H1 (cell line): ENCODE measurements at regions not wholly inside any gene's neighbourhood (a gene's known extent, or its start where the extent isn't known, plus 50 kb on each side); places are given as distances from the start of the nearest gene placed in this dataset.

Experiments
- CBX8 ChIP-seq: fragments of 300-800, 300-1000 bp; sonication (generic); IDR thresholded peaks from 2 replicates; pipeline ENCODE4 v1.7.1; 2016; ENCODE audit warnings: low read depth, low read length, borderline replicate concordance
- CEBPB ChIP-seq: IDR thresholded peaks from 2 replicates; pipeline ENCODE4 v1.6.1; 2012; ENCODE audit warnings: low read depth, low read length
- EP300 ChIP-seq, 2 experiments: IDR thresholded peaks; 1 replicate in 1 of 2; 2 replicates in 1 of 2; pipeline ENCODE4 v1.6.1; 2011 to 2012; ENCODE audit warnings: low read depth in 2 of 2, low read length in 2 of 2, mild to moderate bottlenecking in 2 of 2, borderline replicate concordance in 1 of 2, inconsistent platforms in 1 of 2, moderate library complexity in 1 of 2
- EZH2 ChIP-seq: fragments of 200-600 bp; sonication (generic); IDR thresholded peaks from 2 replicates; pipeline ENCODE4 v1.7.1; 2012; ENCODE audit warnings: low read depth, mild to moderate bottlenecking, moderate library complexity, low read length, inconsistent platforms; ENCODE audit not compliant: severe bottlenecking
- JUND ChIP-seq: IDR thresholded peaks from 2 replicates; pipeline ENCODE4 v1.6.1; 2011; ENCODE audit warnings: mild to moderate bottlenecking, improper control_type of control experiment, low read length
- POLR2A ChIP-seq, 2 experiments: IDR thresholded peaks; 1 replicate in 1 of 2; 2 replicates in 1 of 2; pipeline ENCODE4 v1.6.1; 2011; ENCODE audit warnings: low read depth in 2 of 2, low read length in 2 of 2, mild to moderate bottlenecking in 2 of 2; ENCODE audit errors: control extremely low read depth in 1 of 2
- RAD21 ChIP-seq, 2 experiments: IDR thresholded peaks in 1 of 2; conservative IDR thresholded peaks in 1 of 2; 2 replicates each; pipeline ENCODE4 v1.6.1; 2011; ENCODE audit warnings: low read depth in 2 of 2, low read length in 2 of 2, improper control_type of control experiment in 1 of 2, inconsistent platforms in 1 of 2, mild to moderate bottlenecking in 1 of 2, moderate library complexity in 1 of 2
- SP2 ChIP-seq: IDR thresholded peaks from 2 replicates; pipeline ENCODE4 v1.6.1; 2012; ENCODE audit warnings: mild to moderate bottlenecking, low read length, inconsistent platforms
- YY1 ChIP-seq: IDR thresholded peaks from 2 replicates; pipeline ENCODE4 v1.6.1; 2011; ENCODE audit warnings: low read depth, mild to moderate bottlenecking, low read length
- TF ChIP-seq, protein P1 (sequence below), 3 experiments: IDR thresholded peaks; 1 replicate in 2 of 3; 2 replicates in 1 of 3; pipeline versions ENCODE4 v1.5.1 to v1.6.1; 2011; ENCODE audit warnings: low read length in 3 of 3, mild to moderate bottlenecking in 3 of 3, inconsistent platforms in 2 of 3, low read depth in 1 of 3, moderate library complexity in 1 of 3; ENCODE audit not compliant: insufficient read depth in 1 of 3; ENCODE audit errors: control extremely low read depth in 1 of 3
- TF ChIP-seq, protein P2 (sequence below): IDR thresholded peaks from 2 replicates; pipeline ENCODE4 v1.6.1; 2011; ENCODE audit warnings: low read depth, mild to moderate bottlenecking, low read length; ENCODE audit not compliant: insufficient read depth

DNA sequence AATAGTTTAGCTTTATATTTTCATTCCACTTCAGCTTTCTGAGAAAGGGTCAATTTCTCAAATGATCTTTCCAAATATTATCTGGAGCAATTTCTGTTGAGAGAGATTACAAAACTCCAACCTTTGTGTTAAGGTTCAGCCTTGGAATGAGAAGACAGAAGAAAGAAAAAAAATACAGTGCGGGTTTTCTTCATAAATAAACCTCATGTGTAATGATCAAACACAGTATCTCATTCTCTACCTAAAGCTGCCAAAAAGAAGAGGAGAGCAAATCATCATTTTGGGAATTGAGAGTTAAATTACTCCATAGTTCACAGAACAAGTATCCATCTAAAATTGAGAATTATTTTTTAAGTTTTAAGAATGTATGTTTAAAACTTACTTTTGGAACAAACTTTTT, 420.5 kb downstream of the KLF5 start:
- TF ChIP-seq SP2 = no peak
- TF ChIP-seq POLR2A (IDR thresholded peaks at IDR 0.05; ENCODE audit: control extremely low read depth in 1 of 2, low read depth in 2 of 2, low read length in 2 of 2) = no peak
- TF ChIP-seq, protein P1, sequence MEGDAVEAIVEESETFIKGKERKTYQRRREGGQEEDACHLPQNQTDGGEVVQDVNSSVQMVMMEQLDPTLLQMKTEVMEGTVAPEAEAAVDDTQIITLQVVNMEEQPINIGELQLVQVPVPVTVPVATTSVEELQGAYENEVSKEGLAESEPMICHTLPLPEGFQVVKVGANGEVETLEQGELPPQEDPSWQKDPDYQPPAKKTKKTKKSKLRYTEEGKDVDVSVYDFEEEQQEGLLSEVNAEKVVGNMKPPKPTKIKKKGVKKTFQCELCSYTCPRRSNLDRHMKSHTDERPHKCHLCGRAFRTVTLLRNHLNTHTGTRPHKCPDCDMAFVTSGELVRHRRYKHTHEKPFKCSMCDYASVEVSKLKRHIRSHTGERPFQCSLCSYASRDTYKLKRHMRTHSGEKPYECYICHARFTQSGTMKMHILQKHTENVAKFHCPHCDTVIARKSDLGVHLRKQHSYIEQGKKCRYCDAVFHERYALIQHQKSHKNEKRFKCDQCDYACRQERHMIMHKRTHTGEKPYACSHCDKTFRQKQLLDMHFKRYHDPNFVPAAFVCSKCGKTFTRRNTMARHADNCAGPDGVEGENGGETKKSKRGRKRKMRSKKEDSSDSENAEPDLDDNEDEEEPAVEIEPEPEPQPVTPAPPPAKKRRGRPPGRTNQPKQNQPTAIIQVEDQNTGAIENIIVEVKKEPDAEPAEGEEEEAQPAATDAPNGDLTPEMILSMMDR (IDR thresholded peaks at IDR 0.05; ENCODE audit: control extremely low read depth in 1 of 3, insufficient read depth in 1 of 3, low read depth in 1 of 3, low read length in 3 of 3) = no peak
- no peak for TF ChIP-seq EZH2
- TF ChIP-seq RAD21 (IDR thresholded peaks at IDR 0.05 in 1 of 2, conservative IDR thresholded peaks at IDR 0.05 in 1 of 2; ENCODE audit: low read depth in 2 of 2, low read length in 2 of 2) = no peak
- no peak for TF ChIP-seq EP300 (IDR thresholded peaks at IDR 0.05; ENCODE audit: borderline replicate concordance in 1 of 2, low read depth in 2 of 2, low read length in 2 of 2)
- TF ChIP-seq YY1 = no peak
- no peak for TF ChIP-seq CEBPB
- TF ChIP-seq, protein P2, sequence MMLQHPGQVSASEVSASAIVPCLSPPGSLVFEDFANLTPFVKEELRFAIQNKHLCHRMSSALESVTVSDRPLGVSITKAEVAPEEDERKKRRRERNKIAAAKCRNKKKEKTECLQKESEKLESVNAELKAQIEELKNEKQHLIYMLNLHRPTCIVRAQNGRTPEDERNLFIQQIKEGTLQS = no peak
- no peak for TF ChIP-seq CBX8
- no peak for TF ChIP-seq JUND
